Adrenal gland (tissue), 9 donors: ENCODE measurements at regions not wholly inside any gene's neighbourhood (a gene's known extent, or its start where the extent isn't known, plus 50 kb on each side); places are given as distances from the start of the nearest gene placed in this dataset.

Experiments used
- DNase-seq, 7 donors: peaks; one replicate each; pipeline ENCODE4 v3.0.0-alpha.2; 2019 to 2020
- H3K27ac ChIP-seq, 5 donors: fragments of 200-600 bp; sonication (generic) in 4 of 5; 1 replicate in 3 of 5; 2 replicates in 2 of 5; pipeline versions ENCODE4 v1.5.1 to v1.8.0; 2016 to 2020; ENCODE audit warnings: mild to moderate bottlenecking in 1 of 5
- H3K27me3 ChIP-seq: fragments of 200-600 bp; 2 replicates; pipeline ENCODE4 v1.8.0; 2021
- H3K36me3 ChIP-seq, 2 donors: fragments of 200-600 bp; replicated peaks in 1 of 2; 1 replicate in 1 of 2; 2 replicates in 1 of 2; pipeline versions ENCODE4 v1.5.1 to v1.8.0; 2018 to 2022
- H3K4me1 ChIP-seq, 2 donors: fragments of 200-600 bp; replicated peaks in 1 of 2; 1 replicate in 1 of 2; 2 replicates in 1 of 2; pipeline versions ENCODE4 v1.5.1 to v1.8.0; 2018 to 2021
- H3K4me3 ChIP-seq, 4 donors: fragments of 200-600 bp; sonication (generic) in 3 of 4; one replicate each; pipeline ENCODE4 v1.5.1; 2016 to 2018
- H3K9me3 ChIP-seq, 3 donors: fragments of 200-600 bp; sonication (generic) in 1 of 3; replicated peaks in 1 of 3; 1 replicate in 2 of 3; 2 replicates in 1 of 3; pipeline versions ENCODE4 v1.5.1 to v1.8.0; 2016 to 2021
- POLR2A ChIP-seq, 2 donors: fragments of 450-650 bp; IDR thresholded peaks; one replicate each; pipeline ENCODE4 v1.6.1; 2017; ENCODE audit warnings: antibody characterized with exemption in 2 of 2, mild to moderate bottlenecking in 2 of 2, moderate library complexity in 1 of 2
- WGBS, 4 donors: extraction: QIAGEN DNeasy Blood & Tissue Kit in 2 of 4; methylation state at CpG; one replicate each; pipeline versions ENCODE4 v1.1.5 to v1.1.7; 2013 to 2017; 5-methylcytosine and 5-hydroxymethylcytosine counted together
- intact Hi-C, 2 donors: fragments of 100-400 bp; cut with DNase I; formaldehyde crosslinking; loops; one replicate each; pipeline versions ENCODE4 v1.14.1 to v1.15.0; 2022 to 2023
- TF ChIP-seq, protein P1 (sequence below), 6 experiments: fragments of 450-650 bp in 4 of 6; fragments of 200-600 bp in 2 of 6; sonication (generic) in 1 of 6; IDR thresholded peaks; 1 replicate in 5 of 6; 2 replicates in 1 of 6; pipeline versions ENCODE4 v1.5.1 to v1.8.0; 2016 to 2021; ENCODE audit warnings: antibody characterized with exemption in 6 of 6, mild to moderate bottlenecking in 2 of 6, moderate library complexity in 1 of 6
- donor health status: healthy with polysubstance abuse.
- donor health status: Bipolar disorder and iron deficiency.
- donor health status: DM: yes; HTN: yes; CAD: no.
- donor health status: DM: no; HTN: no; CAD: no.
- donor health status: DM: no; HTN: no; CAD: no.

DNA sequence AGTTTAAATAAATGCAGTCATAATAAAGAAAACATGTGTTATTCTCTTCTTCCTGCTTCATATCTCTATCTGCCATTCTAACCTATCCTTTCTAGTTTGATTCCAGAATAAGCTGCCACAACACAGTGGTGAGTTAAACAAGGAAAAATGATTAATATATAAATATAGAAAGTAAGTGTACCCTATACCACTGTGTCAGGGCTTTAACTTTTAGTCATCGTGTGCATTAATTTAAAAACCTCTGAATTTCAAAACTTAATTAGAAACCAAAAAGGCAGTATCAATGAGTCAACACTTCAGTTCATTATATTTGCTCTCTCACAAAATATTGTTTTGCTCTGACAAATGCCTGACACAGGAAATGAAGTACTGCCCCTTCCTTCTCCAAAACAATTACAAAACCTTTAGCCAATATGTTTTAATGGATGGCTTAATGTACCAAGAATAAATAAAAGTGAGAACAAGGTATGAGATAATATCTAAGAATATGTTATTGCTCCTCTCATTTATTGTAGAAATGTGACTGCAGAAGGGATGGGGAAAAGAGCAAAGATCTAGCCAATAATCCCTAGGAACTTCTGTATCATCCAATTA, 634.8 kb downstream of the KCNT2 start:
- 48 to 55% (median 53%) methylated on average over 1 of the region's 1 CpG for WGBS, 4 donors
- Histone ChIP-seq H3K27ac (no peak overlapping the region), H3K9me3 (no peaks in the 10 kb centered on the region), H3K36me3 (no peaks in the 10 kb centered on the region), H3K27me3 (no peaks in the 10 kb centered on the region), H3K4me3 (no peak overlapping the region), H3K4me1 (no peaks in the 10 kb centered on the region)
- DNase-seq: no peak
- intact Hi-C loops: no loop called here
- TF ChIP-seq, protein P1, sequence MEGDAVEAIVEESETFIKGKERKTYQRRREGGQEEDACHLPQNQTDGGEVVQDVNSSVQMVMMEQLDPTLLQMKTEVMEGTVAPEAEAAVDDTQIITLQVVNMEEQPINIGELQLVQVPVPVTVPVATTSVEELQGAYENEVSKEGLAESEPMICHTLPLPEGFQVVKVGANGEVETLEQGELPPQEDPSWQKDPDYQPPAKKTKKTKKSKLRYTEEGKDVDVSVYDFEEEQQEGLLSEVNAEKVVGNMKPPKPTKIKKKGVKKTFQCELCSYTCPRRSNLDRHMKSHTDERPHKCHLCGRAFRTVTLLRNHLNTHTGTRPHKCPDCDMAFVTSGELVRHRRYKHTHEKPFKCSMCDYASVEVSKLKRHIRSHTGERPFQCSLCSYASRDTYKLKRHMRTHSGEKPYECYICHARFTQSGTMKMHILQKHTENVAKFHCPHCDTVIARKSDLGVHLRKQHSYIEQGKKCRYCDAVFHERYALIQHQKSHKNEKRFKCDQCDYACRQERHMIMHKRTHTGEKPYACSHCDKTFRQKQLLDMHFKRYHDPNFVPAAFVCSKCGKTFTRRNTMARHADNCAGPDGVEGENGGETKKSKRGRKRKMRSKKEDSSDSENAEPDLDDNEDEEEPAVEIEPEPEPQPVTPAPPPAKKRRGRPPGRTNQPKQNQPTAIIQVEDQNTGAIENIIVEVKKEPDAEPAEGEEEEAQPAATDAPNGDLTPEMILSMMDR (IDR thresholded peaks at IDR 0.05): no peak
- no peak for TF ChIP-seq POLR2A (IDR thresholded peaks at IDR 0.05)

DNA sequence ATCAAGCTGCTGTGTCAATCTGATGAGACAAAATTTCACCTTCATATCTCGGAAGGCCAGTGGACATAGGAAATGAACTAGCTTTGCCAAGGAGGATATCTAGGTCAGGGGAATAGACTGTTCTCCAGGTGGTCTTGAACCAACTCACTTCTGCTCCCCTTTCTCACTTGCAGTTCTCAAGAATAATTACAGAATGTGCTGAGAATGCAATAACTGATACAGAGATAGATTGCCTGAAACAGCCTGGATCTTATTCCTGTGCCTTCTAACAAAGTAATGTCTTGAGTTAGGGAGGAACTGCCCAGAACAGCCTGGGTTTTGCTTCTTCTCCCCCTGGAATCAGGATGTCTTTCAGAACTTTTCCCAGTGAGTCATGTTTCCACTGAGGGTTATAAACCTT, 636.7 kb downstream of the KCNT2 start:
- intact Hi-C loops: no loop called here
- no peak overlapping the region for H3K27ac ChIP-seq
- no peaks in the 10 kb centered on the region for H3K9me3 ChIP-seq
- DNase-seq: no peak
- H3K36me3 ChIP-seq: no peaks in the 10 kb centered on the region
- H3K27me3 ChIP-seq: no peaks in the 10 kb centered on the region
- 59 to 90% (median 76%) methylated on average over 1 of the region's 1 CpG for WGBS, 4 donors
- H3K4me3 ChIP-seq: no peak overlapping the region
- no peaks in the 10 kb centered on the region for H3K4me1 ChIP-seq
- TF ChIP-seq, protein P1 (IDR thresholded peaks at IDR 0.05): no peak
- TF ChIP-seq POLR2A (IDR thresholded peaks at IDR 0.05): no peak

DNA sequence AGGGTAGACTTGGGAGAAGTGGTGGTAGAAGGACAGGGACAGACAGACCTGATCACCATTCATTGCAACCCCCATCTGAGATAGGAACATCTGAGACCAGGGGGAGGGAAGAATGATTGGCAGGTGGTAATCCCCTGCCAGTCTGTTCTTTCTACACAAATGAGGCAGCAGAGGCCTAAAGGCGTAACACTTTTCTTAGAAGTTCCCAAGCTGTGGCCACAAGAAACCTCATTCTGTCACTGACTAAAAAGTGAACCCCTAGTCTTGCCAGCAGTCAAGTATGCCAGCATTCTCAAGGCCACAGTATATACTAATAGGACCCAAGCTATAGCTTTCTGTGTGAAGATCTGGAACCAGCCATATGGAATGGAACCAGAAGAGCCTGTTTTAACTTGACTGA, 638.0 kb downstream of the KCNT2 start:
- H3K4me1 ChIP-seq: no peaks in the 10 kb centered on the region

DNA sequence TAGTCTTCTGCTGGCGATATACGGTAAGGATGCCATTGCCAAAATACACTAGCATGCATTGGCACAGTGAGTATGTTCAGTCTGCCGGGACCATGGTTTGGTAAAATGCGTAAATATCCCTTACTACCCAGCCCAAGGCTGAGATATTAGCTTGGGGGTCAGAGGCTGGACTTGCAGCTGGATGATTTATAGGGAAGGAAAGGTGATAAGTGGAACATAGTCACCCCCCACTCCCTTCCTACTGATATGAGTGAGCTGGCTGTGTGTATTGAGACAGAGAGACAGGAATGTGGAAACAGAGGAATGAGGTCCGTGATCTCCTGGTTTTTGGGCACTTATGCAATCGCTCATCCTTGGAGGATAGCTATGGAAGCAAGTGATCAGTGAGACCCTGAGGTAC, 642.8 kb downstream of the KCNT2 start:
- no peak overlapping the region for H3K4me3 ChIP-seq
- TF ChIP-seq POLR2A (IDR thresholded peaks at IDR 0.05): no peak
- TF ChIP-seq, protein P1 (IDR thresholded peaks at IDR 0.05): no peak
- no peak overlapping the region for H3K27ac ChIP-seq
- no peaks in the 10 kb centered on the region for H3K27me3 ChIP-seq
- WGBS, 4 donors: 66 to 74% (median 70%) methylated on average over 6 of the region's 6 CpGs
- intact Hi-C loops: no loop called here
- H3K4me1 ChIP-seq: no peaks in the 10 kb centered on the region
- no peaks in the 10 kb centered on the region for H3K36me3 ChIP-seq
- DNase-seq: no peak
- H3K9me3 ChIP-seq: no peaks in the 10 kb centered on the region

More for the DNA sequence above, 638.0 kb downstream of the KCNT2 start:
- no peak overlapping the region for H3K4me3 ChIP-seq
- no peak for TF ChIP-seq POLR2A (IDR thresholded peaks at IDR 0.05)
- TF ChIP-seq, protein P1 (IDR thresholded peaks at IDR 0.05): no peak
- intact Hi-C loops: no loop called here
- H3K27me3 ChIP-seq: no peaks in the 10 kb centered on the region
- WGBS, 4 donors: 83 to 100% (median 91%) methylated on average over 1 of the region's 1 CpG
- no peak for DNase-seq
- no peak overlapping the region for H3K27ac ChIP-seq
- no peaks in the 10 kb centered on the region for H3K36me3 ChIP-seq
- H3K9me3 ChIP-seq: no peaks in the 10 kb centered on the region
